Caco-2 (cell line): ENCODE measurements at regions not wholly inside any gene's neighbourhood (a gene's known extent, or its start where the extent isn't known, plus 50 kb on each side); places are given as distances from the start of the nearest gene placed in this dataset.

Experiments
- BruUV-seq: library from RNA; stranded (reverse); fragments of 400-500 nt; replicated peaks from 2 replicates; lab custom pipeline; 2021; lab: Mats Ljungman, UMichigan
- CTCF ChIA-PET: fragments of 300-600 bp; sonication (Branson Sonifier 250); formaldehyde crosslinking; loops from one replicate; lab custom pipeline; 2022; ENCODE audit warnings: antibody characterized with exemption; lab: Charles Lee
- POLR2A ChIA-PET: fragments of 300-600 bp; sonication (Branson Sonifier 250); formaldehyde crosslinking; loops from one replicate; lab custom pipeline; 2022; ENCODE audit warnings: antibody characterized with exemption; lab: Charles Lee
- DNase-seq, 2 experiments: peaks; one replicate each; pipeline versions ENCODE4 v3.0.0 to v3.0.0-alpha.2; 2020 to 2022
- H3K27me3 ChIP-seq: replicated peaks from 2 replicates; pipeline ENCODE4 v1.6.0; 2011; ENCODE audit warnings: low read length; ENCODE audit not compliant: control insufficient read depth, insufficient read depth
- H3K36me3 ChIP-seq: 2 replicates; pipeline ENCODE4 v1.5.1; 2011; ENCODE audit warnings: low read length; ENCODE audit not compliant: control insufficient read depth, insufficient read depth
- H3K4me1 ChIP-seq: fragments of 250-450 bp; sonication (Bioruptor Pico); 2 replicates; pipeline ENCODE4 v1.5.1; 2020; ENCODE audit warnings: mild to moderate bottlenecking
- H3K4me3 ChIP-seq: 2 replicates; pipeline ENCODE4 v1.5.1; 2011; ENCODE audit warnings: low read depth, mild to moderate bottlenecking, control low read depth, low read length
- H3K9me3 ChIP-seq: fragments of 250-450 bp; sonication (Bioruptor Pico); 2 replicates; pipeline ENCODE4 v1.5.1; 2020; ENCODE audit warnings: mild to moderate bottlenecking, moderate library complexity
- H3K27ac Mint-ChIP-seq: one replicate; pipeline ENCODE4 v1.8.0; 2022; ENCODE audit warnings: mixed read lengths; ENCODE audit not compliant: unreplicated experiment
- H3K27me3 Mint-ChIP-seq: one replicate; pipeline ENCODE4 v1.8.0; 2022; ENCODE audit warnings: mixed read lengths; ENCODE audit not compliant: insufficient read depth, unreplicated experiment
- H3K36me3 Mint-ChIP-seq: one replicate; pipeline ENCODE4 v1.8.0; 2022; ENCODE audit warnings: mild to moderate bottlenecking, mixed read lengths; ENCODE audit not compliant: insufficient read depth, unreplicated experiment
- H3K4me1 Mint-ChIP-seq: one replicate; pipeline ENCODE4 v1.8.0; 2022; ENCODE audit warnings: low read depth, mixed read lengths; ENCODE audit not compliant: unreplicated experiment
- H3K4me3 Mint-ChIP-seq: one replicate; pipeline ENCODE4 v1.8.0; 2022; ENCODE audit warnings: mild to moderate bottlenecking, moderate library complexity, mixed read lengths; ENCODE audit not compliant: unreplicated experiment
- H3K9me3 Mint-ChIP-seq: one replicate; pipeline ENCODE4 v1.8.0; 2022; ENCODE audit warnings: mixed read lengths; ENCODE audit not compliant: unreplicated experiment
- intact Hi-C: fragments of 100-400 bp; cut with micrococcal nuclease; formaldehyde crosslinking; loops from one replicate; pipeline ENCODE4 v1.10.0; 2022; ENCODE audit not compliant: unreplicated experiment
- TF ChIP-seq, protein P1 (sequence below), 2 experiments: fragments of 200-600 bp in 1 of 2; IDR thresholded peaks; 1 replicate in 1 of 2; 2 replicates in 1 of 2; pipeline versions ENCODE4 v1.5.1 to v1.8.0; 2011 to 2022; ENCODE audit warnings: antibody characterized with exemption in 1 of 2, control low read depth in 1 of 2, inconsistent platforms in 1 of 2, low read depth in 1 of 2, low read length in 1 of 2, mild to moderate bottlenecking in 1 of 2, moderate library complexity in 1 of 2; ENCODE audit not compliant: insufficient read depth in 1 of 2, severe bottlenecking in 1 of 2, unreplicated experiment in 1 of 2

DNA sequence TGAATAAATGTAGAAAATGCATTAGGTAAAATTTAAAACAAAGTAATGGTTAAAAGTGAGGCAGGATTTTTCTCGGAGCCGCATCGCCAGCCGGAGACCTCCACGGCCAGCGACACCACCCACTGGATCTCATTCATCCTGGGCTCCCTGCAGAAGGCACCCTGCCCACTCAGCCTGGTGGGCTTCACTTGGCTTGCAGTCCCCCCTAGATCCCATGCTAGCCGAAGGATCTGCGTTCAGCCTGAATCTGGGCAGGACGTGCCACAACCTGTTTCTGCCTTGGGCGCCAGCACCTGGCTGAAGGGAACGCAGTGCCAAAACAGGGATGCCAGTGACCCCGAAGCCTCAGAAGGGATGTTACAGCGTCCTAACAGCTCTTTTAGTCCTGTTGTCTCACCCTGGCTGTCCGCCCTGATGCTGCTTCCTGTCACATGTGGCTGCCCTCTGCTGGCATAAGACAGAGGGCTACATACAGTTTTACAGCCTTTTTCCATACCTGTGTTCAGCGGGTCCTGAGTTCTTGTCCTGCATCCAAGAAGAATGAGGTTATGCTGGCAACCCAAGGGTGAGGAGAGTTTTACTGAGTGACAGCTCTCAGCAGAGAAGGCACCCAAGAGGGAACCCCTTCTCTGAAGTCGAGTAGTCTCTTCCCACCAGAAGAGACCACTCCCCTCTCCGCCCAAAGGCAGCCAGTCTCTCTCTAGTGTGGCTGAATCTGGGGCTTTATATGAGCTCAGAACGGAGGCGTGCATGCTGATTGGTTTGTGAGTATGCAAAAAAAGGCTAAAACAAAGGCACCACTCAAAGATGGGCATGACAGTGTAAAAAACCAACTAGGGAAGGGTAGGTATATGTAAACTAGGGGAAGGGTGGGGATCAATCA is 173.1 kb upstream of the GYPC start:
- H3K9me3 ChIP-seq = no peaks in the 10 kb centered on the region
- BruUV-seq = no TSS peak
- CTCF ChIA-PET = interaction anchor here (0.8 kb wide), 1 partner anchor 764 kb away, joined by 4 read pairs; no protein-coding TSS in a partner anchor
- peaks cover 6% of the 10 kb centered on the region for H3K27me3 Mint-ChIP-seq
- no peaks in the 10 kb centered on the region for H3K36me3 Mint-ChIP-seq
- no peak overlapping the region for H3K27ac Mint-ChIP-seq
- no peak overlapping the region for H3K4me3 Mint-ChIP-seq
- H3K4me1 ChIP-seq = no peaks in the 10 kb centered on the region
- no peaks in the 10 kb centered on the region for H3K27me3 ChIP-seq
- H3K36me3 ChIP-seq = no peaks in the 10 kb centered on the region
- intact Hi-C loops = loop anchor here (1.0 to 2.0 kb wide), 2 partner anchors 238 to 738 kb away; no protein-coding TSS in a partner anchor
- no peaks in the 10 kb centered on the region for H3K9me3 Mint-ChIP-seq
- TF ChIP-seq, protein P1, sequence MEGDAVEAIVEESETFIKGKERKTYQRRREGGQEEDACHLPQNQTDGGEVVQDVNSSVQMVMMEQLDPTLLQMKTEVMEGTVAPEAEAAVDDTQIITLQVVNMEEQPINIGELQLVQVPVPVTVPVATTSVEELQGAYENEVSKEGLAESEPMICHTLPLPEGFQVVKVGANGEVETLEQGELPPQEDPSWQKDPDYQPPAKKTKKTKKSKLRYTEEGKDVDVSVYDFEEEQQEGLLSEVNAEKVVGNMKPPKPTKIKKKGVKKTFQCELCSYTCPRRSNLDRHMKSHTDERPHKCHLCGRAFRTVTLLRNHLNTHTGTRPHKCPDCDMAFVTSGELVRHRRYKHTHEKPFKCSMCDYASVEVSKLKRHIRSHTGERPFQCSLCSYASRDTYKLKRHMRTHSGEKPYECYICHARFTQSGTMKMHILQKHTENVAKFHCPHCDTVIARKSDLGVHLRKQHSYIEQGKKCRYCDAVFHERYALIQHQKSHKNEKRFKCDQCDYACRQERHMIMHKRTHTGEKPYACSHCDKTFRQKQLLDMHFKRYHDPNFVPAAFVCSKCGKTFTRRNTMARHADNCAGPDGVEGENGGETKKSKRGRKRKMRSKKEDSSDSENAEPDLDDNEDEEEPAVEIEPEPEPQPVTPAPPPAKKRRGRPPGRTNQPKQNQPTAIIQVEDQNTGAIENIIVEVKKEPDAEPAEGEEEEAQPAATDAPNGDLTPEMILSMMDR (IDR thresholded peaks at IDR 0.05; ENCODE audit: insufficient read depth in 1 of 2, low read depth in 1 of 2, low read length in 1 of 2, severe bottlenecking in 1 of 2, unreplicated experiment in 1 of 2) = peak in 1 of 2 experiments; percentile 33
- H3K4me1 Mint-ChIP-seq = no peaks in the 10 kb centered on the region
- POLR2A ChIA-PET = no interaction called here
- peak in 1 of 2 experiments; percentile 21 for DNase-seq
- H3K4me3 ChIP-seq = no peak overlapping the region

DNA sequence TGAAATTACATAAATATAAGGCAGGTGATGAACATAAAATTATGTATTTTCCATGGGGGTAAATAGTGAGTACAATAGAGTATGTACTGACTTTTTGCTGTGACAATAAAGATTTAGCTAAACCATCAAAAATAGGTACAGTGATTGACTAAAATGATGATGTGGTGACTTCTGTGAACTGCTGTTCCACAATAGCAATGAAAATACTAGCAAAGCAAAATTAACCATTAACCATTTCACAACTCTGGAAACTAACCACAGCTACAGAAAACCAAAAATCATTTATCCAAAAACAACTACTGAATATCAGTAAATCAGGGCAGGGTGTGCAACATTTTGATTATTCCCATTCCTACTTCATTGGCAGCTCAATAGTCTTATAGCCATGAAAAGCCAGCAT is 161.4 kb upstream of the GYPC start:
- Histone ChIP-seq H3K9me3 (no peaks in the 10 kb centered on the region; the same call in 1 of the 2 replicates), H3K4me3 (no peak overlapping the region), H3K27me3 (no peaks in the 10 kb centered on the region), H3K36me3 (no peaks in the 10 kb centered on the region), H3K4me1 (no peaks in the 10 kb centered on the region)
- TF ChIP-seq, protein P1 (IDR thresholded peaks at IDR 0.05; ENCODE audit: insufficient read depth in 1 of 2, low read depth in 1 of 2, low read length in 1 of 2, severe bottlenecking in 1 of 2, unreplicated experiment in 1 of 2) = no peak
- DNase-seq = no peak
- Mint-ChIP-seq H3K4me3 (no peak overlapping the region), H3K36me3 (no peaks in the 10 kb centered on the region), H3K4me1 (no peaks in the 10 kb centered on the region), H3K27ac (no peak overlapping the region), H3K27me3 (peaks cover 3% of the 10 kb centered on the region), H3K9me3 (peaks cover 10% of the 10 kb centered on the region)
- no TSS peak for BruUV-seq
- ChIA-PET POLR2A (no interaction called here), CTCF (no interaction called here)
- intact Hi-C loops = no loop called here

DNA sequence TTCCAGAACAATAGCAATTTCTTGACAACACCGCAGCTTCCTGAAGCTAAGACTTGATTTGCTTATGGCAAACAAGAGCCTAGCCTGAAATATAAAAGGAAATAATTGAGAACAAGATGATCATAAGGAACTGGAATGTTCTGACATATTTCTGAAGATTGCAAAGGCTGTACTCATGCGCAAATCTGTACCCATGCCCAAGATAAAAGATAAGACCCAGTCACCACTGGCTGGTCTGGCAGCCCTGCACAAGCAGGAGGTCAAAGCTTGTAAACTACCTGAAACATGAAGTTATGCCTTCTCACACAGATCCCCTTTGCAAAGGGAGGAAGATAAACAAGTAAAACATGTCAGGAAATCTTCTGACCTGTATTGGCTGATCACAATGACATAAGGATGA is 160.8 kb upstream of the GYPC start:
- TF ChIP-seq, protein P1 (IDR thresholded peaks at IDR 0.05; ENCODE audit: insufficient read depth in 1 of 2, low read depth in 1 of 2, low read length in 1 of 2, severe bottlenecking in 1 of 2, unreplicated experiment in 1 of 2) = no peak
- H3K4me3 ChIP-seq = no peak overlapping the region
- Mint-ChIP-seq H3K36me3 (no peaks in the 10 kb centered on the region), H3K4me3 (no peak overlapping the region), H3K27me3 (peaks cover 3% of the 10 kb centered on the region), H3K9me3 (peaks cover 10% of the 10 kb centered on the region), H3K27ac (no peak overlapping the region), H3K4me1 (no peaks in the 10 kb centered on the region)
- no peaks in the 10 kb centered on the region for H3K36me3 ChIP-seq
- H3K27me3 ChIP-seq = no peaks in the 10 kb centered on the region
- H3K9me3 ChIP-seq = no peaks in the 10 kb centered on the region; the same call in 1 of the 2 replicates
- ChIA-PET POLR2A (no interaction called here), CTCF (no interaction called here)
- intact Hi-C loops = no loop called here
- no peak for DNase-seq
- no peaks in the 10 kb centered on the region for H3K4me1 ChIP-seq
- no TSS peak for BruUV-seq
